ENCODE measurements at regions not wholly inside any gene's neighbourhood (a gene's known extent, or its start where the extent isn't known, plus 50 kb on each side); places are given as distances from the start of the nearest gene placed in this dataset.
A peak's percentile ranks its signal among the peaks of the same experiment; 100 is the strongest.

GRCh38 chr22:48707763-48708557, 1119.7 kb downstream of the BRD1 start:
- Histone ChIP-seq H3K27me3 (no peaks in the 10 kb centered on the region), H3K4me1 (no peaks in the 10 kb centered on the region), H3K9me3 (no peaks in the 10 kb centered on the region), H3K36me3 (no peaks in the 10 kb centered on the region), H3K4me3 (no peak overlapping the region), H3K27ac (no peak overlapping the region)
- WGBS, 2 donors = 85 to 89% methylated on average over 35 of the region's 35 CpGs
- intact Hi-C loops (cut with DNase I) = no loop called here
- DNase-seq = peak; percentile 57
- TF ChIP-seq EP300 (IDR thresholded peaks at IDR 0.05) (no peak), POLR2A (IDR thresholded peaks at IDR 0.05) (no peak), CTCF (IDR thresholded peaks at IDR 0.05) (no peak), POLR2AphosphoS5 (IDR thresholded peaks at IDR 0.05) (no peak)

- no peaks in the 10 kb centered on the region for H3K27me3 ChIP-seq
- WGBS, 2 donors = 75 to 77% methylated on average over 15 of the region's 15 CpGs
- H3K36me3 ChIP-seq = no peaks in the 10 kb centered on the region
- no peaks in the 10 kb centered on the region for H3K4me1 ChIP-seq
- H3K4me3 ChIP-seq = no peak overlapping the region
- intact Hi-C loops (cut with DNase I) = no loop called here
- TF ChIP-seq POLR2A (IDR thresholded peaks at IDR 0.05) (no peak), POLR2AphosphoS5 (IDR thresholded peaks at IDR 0.05) (no peak), CTCF (IDR thresholded peaks at IDR 0.05) (no peak), EP300 (IDR thresholded peaks at IDR 0.05) (no peak)
- H3K27ac ChIP-seq = no peak overlapping the region
- peak; percentile 52 for DNase-seq
- no peaks in the 10 kb centered on the region for H3K9me3 ChIP-seq
Measured at GRCh38 chr22:48706934-48707762, 1120.5 kb downstream of the BRD1 start.

DNA sequence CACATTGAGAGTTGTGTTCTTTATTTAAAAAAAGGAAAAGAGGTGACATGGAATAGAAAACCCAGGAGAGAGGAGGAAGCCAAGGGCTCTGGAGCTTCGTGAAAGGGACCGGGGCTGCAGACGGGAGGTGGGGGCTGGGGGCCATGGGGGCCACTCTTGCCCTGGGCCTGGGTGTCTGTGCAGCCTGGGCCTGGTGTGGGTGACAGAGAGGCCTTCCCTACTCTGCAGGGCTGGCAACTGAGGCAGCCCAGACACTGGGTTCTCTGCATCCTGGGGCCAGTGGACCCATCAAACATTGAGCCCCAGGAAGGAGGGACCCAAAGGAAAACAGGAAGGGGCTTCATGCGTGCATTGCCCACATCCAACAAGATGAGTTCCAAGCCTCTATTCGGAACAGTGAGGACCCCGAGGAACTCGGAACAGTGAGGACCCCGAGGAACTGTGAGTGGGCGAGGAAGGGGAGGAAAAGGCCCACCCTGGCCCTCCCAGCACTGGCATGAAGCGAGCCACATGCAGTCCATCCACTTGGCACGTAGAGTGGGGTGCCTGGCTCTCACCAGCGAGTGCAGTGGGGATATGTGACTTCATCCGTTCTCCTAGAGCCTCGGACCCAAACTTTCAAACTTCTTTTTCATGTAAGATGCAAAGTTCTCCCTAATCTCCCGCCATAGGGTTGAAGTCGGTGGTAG, 1121.6 kb downstream of the BRD1 start:
- peak; percentile 28 for DNase-seq
- 87 to 88% methylated on average over 16 of the region's 16 CpGs for WGBS, 2 donors
- H3K4me1 ChIP-seq = no peaks in the 10 kb centered on the region

More for the DNA sequence above, 1121.6 kb downstream of the BRD1 start:
- H3K27me3 ChIP-seq = no peaks in the 10 kb centered on the region
- no peaks in the 10 kb centered on the region for H3K9me3 ChIP-seq
- intact Hi-C loops (cut with DNase I) = no loop called here
- H3K36me3 ChIP-seq = no peaks in the 10 kb centered on the region
- H3K27ac ChIP-seq = no peak overlapping the region
- H3K4me3 ChIP-seq = no peak overlapping the region
- no peak for TF ChIP-seq POLR2AphosphoS5 (IDR thresholded peaks at IDR 0.05)
- TF ChIP-seq POLR2A (IDR thresholded peaks at IDR 0.05) = no peak
- no peak for TF ChIP-seq CTCF (IDR thresholded peaks at IDR 0.05)
- no peak for TF ChIP-seq EP300 (IDR thresholded peaks at IDR 0.05)
